Large intestine (tissue), 3 donors: ENCODE measurements at regions not wholly inside any gene's neighbourhood (a gene's known extent, or its start where the extent isn't known, plus 50 kb on each side); places are given as distances from the start of the nearest gene placed in this dataset.

Source experiments
- DNase-seq, 2 donors: peaks; one replicate each; pipeline versions ENCODE4 v3.0.0 to v3.0.0-alpha.2; 2013
- H3K27ac ChIP-seq: one replicate; pipeline ENCODE4 v1.5.1; 2013; ENCODE audit warnings: low read length
- H3K27me3 ChIP-seq: 2 replicates; pipeline ENCODE4 v1.6.1; 2013; ENCODE audit warnings: low read length; ENCODE audit not compliant: control insufficient read depth, insufficient read depth
- H3K36me3 ChIP-seq: 2 replicates; pipeline ENCODE4 v1.6.1; 2013; ENCODE audit warnings: low read length; ENCODE audit not compliant: control insufficient read depth, insufficient read depth
- H3K4me1 ChIP-seq: one replicate; pipeline ENCODE4 v1.6.1; 2013; ENCODE audit warnings: low read length; ENCODE audit not compliant: control insufficient read depth, insufficient read depth
- H3K4me3 ChIP-seq: one replicate; pipeline ENCODE4 v1.5.1; 2013; ENCODE audit warnings: low read length
- H3K9me3 ChIP-seq: one replicate; pipeline ENCODE4 v1.6.1; 2013; ENCODE audit warnings: mild to moderate bottlenecking, low read depth, low read length, moderate library complexity; ENCODE audit not compliant: control insufficient read depth
- WGBS: methylation state at CpG from one replicate; pipeline ENCODE4 v1.1.5; 2013; ENCODE audit warnings: low lambda C conversion rate; ENCODE audit not compliant: insufficient coverage; 5-methylcytosine and 5-hydroxymethylcytosine counted together

GRCh38 chr18:39198376-39198775 is 1632.8 kb upstream of the CELF4 start:
- Histone ChIP-seq H3K4me1 (no peaks in the 10 kb centered on the region), H3K4me3 (no peak overlapping the region), H3K36me3 (no peaks in the 10 kb centered on the region), H3K27me3 (no peaks in the 10 kb centered on the region), H3K27ac (no peak overlapping the region), H3K9me3 (no peaks in the 10 kb centered on the region)
- no peak for DNase-seq
- no CpG with 5 or more reads among the region's 4 CpGs for WGBS

GRCh38 chr18:39191931-39192330 is 1626.3 kb upstream of the CELF4 start:
- no peaks in the 10 kb centered on the region for H3K27me3 ChIP-seq
- H3K27ac ChIP-seq = no peak overlapping the region
- no peaks in the 10 kb centered on the region for H3K36me3 ChIP-seq
- no peaks in the 10 kb centered on the region for H3K4me1 ChIP-seq
- H3K9me3 ChIP-seq = no peaks in the 10 kb centered on the region
- DNase-seq = no peak
- 100% methylated on average over 1 of the region's 1 CpG for WGBS
- no peak overlapping the region for H3K4me3 ChIP-seq

DNA sequence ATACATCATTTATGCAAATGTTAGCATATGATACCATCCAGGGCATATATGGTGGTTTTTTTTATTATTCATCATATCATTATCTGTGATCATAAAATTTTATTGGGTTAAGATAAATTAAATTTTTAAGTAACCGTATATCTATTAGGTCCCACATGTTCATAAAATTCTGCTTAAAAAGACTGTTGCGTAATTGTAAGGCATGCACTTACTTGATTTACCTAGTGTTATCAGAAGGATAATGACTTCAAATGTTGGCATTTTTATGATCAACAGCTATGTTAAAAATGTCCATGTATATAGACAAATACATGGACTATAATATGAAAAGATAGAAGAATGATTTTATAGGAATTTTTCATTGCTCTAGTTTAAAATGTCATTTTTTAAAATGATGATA is 1625.5 kb upstream of the CELF4 start:
- no CpG with 5 or more reads among the region's 2 CpGs for WGBS

DNA sequence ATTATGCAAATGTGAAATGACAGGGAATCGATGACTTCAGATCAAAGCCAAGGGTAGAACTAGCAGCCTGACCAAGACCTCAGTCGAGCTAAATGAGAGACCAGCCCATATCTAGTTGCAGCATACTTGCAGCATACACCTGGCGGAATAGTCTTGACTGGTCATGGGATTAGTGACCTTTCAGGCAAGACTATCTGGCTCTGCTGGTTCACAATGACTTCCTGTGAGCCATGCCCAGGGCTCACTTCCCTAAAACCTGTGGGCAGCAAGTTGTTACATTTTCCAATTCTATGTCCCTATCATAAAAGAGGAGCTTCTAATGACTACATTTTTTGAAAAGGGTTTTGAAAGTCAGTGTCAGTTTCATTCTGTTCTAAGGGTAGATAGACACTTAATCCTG is 1624.9 kb upstream of the CELF4 start:
- Histone ChIP-seq H3K9me3 (no peaks in the 10 kb centered on the region), H3K27me3 (no peaks in the 10 kb centered on the region), H3K36me3 (no peaks in the 10 kb centered on the region), H3K4me3 (no peak overlapping the region), H3K27ac (no peak overlapping the region), H3K4me1 (no peaks in the 10 kb centered on the region)
- no CpG with 5 or more reads among the region's 3 CpGs for WGBS
- no peak for DNase-seq

More for the DNA sequence above, 1625.5 kb upstream of the CELF4 start:
- Histone ChIP-seq H3K9me3 (no peaks in the 10 kb centered on the region), H3K27me3 (no peaks in the 10 kb centered on the region), H3K36me3 (no peaks in the 10 kb centered on the region), H3K4me3 (no peak overlapping the region), H3K27ac (no peak overlapping the region), H3K4me1 (no peaks in the 10 kb centered on the region)
- DNase-seq = no peak

DNA sequence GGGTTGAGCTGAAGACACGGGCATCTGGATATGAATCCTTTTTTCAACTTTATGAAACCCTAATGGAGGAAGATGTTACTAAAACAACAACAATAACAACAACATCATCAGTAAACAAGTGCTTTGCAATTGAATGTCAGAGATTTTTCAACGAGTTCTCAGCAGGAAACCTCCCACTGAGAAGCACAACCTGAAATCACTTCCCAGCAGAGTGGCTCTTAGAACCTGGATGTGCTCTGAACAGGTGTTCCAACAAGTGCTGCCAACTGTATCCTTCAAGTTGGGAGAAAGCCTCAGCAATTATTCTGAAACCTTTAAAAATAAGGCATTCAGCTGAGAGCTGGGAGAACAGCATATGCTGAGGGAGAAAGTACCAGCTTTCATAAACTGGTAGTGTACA is 1622.7 kb upstream of the CELF4 start:
- WGBS = no CpG with 5 or more reads among the region's 2 CpGs
- H3K9me3 ChIP-seq = no peaks in the 10 kb centered on the region
- H3K27me3 ChIP-seq = no peaks in the 10 kb centered on the region
- no peak for DNase-seq
- no peak overlapping the region for H3K4me3 ChIP-seq
- H3K4me1 ChIP-seq = no peaks in the 10 kb centered on the region
- H3K36me3 ChIP-seq = no peaks in the 10 kb centered on the region
- H3K27ac ChIP-seq = no peak overlapping the region

GRCh38 chr18:39186008-39186407 is 1620.4 kb upstream of the CELF4 start:
- Histone ChIP-seq H3K36me3 (no peaks in the 10 kb centered on the region), H3K9me3 (no peaks in the 10 kb centered on the region), H3K27me3 (no peaks in the 10 kb centered on the region), H3K4me3 (no peak overlapping the region), H3K27ac (no peak overlapping the region), H3K4me1 (no peaks in the 10 kb centered on the region)
- DNase-seq = no peak
- WGBS = 100% methylated on average over 1 of the region's 2 CpGs

DNA sequence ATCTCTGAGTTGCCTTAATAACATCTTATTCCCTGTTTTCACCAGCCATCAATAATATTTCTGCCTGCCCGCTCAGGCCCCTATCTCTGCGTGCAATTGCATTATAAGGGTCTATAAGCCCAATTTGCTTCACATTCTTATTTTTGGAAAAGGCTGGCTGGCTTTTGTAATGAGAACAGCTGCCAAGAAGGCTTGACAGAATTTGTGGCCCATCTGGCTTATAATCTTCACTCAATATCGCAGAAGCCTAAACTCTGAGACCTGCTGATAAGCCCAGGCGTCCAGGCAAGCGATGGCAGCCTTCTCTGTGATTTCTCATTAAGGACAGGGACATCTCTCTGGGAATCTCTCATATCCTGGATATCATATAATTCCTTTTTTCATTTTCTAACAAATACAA is 1618.6 kb upstream of the CELF4 start:
- Histone ChIP-seq H3K36me3 (no peaks in the 10 kb centered on the region), H3K27me3 (no peaks in the 10 kb centered on the region), H3K9me3 (no peaks in the 10 kb centered on the region), H3K27ac (no peak overlapping the region), H3K4me3 (no peak overlapping the region), H3K4me1 (no peaks in the 10 kb centered on the region)
- WGBS = no CpG with 5 or more reads among the region's 5 CpGs
- DNase-seq = no peak

- H3K4me1 ChIP-seq = no peaks in the 10 kb centered on the region
- no CpG with 5 or more reads among the region's 2 CpGs for whole genome bisulfite sequencing
- no peak overlapping the region for H3K4me3 ChIP-seq
- H3K9me3 ChIP-seq = no peaks in the 10 kb centered on the region
- DNase-seq = no peak
- no peaks in the 10 kb centered on the region for H3K36me3 ChIP-seq
- H3K27ac ChIP-seq = no peak overlapping the region
- no peaks in the 10 kb centered on the region for H3K27me3 ChIP-seq
Measured at GRCh38 chr18:39178166-39178565, 1612.6 kb upstream of the CELF4 start.

GRCh38 chr18:39172695-39173421 is 1607.3 kb upstream of the CELF4 start:
- Histone ChIP-seq H3K36me3 (no peaks in the 10 kb centered on the region), H3K27me3 (no peaks in the 10 kb centered on the region), H3K27ac (no peak overlapping the region), H3K4me1 (no peaks in the 10 kb centered on the region), H3K9me3 (no peaks in the 10 kb centered on the region), H3K4me3 (no peak overlapping the region)
- no CpG with 5 or more reads among the region's 4 CpGs for WGBS
- DNase-seq = no peak

- no CpG with 5 or more reads among the region's 1 CpG for WGBS
- Histone ChIP-seq H3K36me3 (no peaks in the 10 kb centered on the region), H3K4me3 (no peak overlapping the region), H3K4me1 (no peaks in the 10 kb centered on the region), H3K27ac (no peak overlapping the region), H3K27me3 (no peaks in the 10 kb centered on the region), H3K9me3 (no peaks in the 10 kb centered on the region)
- no peak for DNase-seq
Measured at GRCh38 chr18:39168723-39169122, 1603.1 kb upstream of the CELF4 start.

GRCh38 chr18:39167990-39168389 is 1602.4 kb upstream of the CELF4 start:
- Histone ChIP-seq H3K9me3 (no peaks in the 10 kb centered on the region), H3K27me3 (no peaks in the 10 kb centered on the region), H3K4me3 (no peak overlapping the region), H3K36me3 (no peaks in the 10 kb centered on the region), H3K4me1 (no peaks in the 10 kb centered on the region), H3K27ac (no peak overlapping the region)
- DNase-seq = no peak
- WGBS = no CpG with 5 or more reads among the region's 2 CpGs
